GM19238 (cell line): ENCODE measurements at regions not wholly inside any gene's neighbourhood (a gene's known extent, or its start where the extent isn't known, plus 50 kb on each side); places are given as distances from the start of the nearest gene placed in this dataset.

Experiments
- DNase-seq: peaks from one replicate; pipeline ENCODE4 v3.0.0; 2011; ENCODE audit warnings: low spot score; ENCODE audit not compliant: insufficient read length

DNA sequence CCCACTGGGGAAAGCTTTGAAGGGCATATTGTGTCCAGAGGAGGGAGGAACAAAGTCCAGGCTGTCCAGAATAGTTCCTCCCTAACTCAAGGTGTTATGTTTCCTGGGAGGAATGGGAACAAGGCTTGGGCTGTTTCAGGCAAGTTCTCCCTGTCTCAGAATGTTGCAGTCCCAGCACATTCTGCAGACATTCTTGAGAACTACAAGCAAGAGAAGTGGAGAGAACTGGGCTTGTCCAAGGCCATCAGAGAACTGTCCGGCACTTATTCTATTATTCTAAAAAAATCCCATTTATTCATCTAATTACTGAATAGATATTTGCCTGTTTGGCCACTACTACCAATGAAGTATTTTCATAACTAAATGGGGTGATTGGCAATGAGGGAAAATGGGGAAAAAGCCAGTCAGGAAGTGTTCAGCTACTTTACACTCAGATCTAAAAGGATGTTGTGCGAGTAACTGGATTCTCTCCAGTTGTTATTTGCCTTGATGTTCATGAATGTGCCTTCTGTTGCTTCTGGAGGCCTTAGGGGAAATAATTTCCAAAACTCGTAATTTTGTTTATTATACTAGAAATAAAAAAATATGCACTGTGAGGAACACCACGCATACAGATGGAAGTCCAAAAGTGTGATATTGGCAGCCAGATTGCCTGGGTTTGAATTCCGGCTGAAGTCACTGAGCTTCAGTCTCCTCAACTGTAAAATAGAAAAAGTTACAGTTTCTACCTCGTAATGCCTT, 300.1 kb upstream of the RND3 start:
- DNase-seq: no peak

DNA sequence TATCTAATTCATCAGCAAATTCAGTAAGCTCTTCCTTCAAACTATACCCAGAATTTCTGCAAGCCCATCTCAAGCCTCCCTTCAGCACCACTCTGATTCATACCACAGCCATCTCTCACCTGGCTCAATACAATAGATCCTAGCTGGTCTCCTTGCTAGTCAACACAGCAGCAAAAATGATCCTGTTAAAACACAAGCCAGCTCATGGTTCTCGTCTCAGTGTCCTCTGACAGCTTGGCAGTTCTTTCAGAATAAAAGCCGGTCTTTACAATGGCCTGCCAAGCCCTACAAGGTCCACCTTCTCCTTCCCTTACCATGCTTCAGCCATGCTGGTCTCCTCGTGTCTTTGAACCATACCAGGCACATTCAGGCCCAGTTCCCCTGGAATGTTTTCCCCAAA, 296.9 kb upstream of the RND3 start:
- DNase-seq: no peak

DNA sequence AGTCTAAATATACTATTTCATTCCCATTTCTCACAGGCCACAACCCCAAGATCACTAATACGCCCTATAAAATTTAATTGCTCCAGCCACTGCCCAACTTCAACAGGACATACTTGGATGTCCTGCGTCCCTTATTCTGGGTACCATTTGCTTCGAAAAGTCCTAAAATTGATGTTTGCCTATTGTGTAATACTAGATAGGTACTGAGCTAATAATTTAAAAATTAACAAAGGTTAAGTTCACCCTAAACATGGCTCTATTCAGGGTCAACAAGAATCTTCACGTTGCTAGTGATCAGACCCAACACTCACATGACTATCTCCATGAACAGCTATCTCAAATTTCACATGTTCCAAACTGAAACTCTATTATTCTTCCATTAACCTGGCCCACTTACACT, 296.4 kb upstream of the RND3 start:
- no peak for DNase-seq

DNA sequence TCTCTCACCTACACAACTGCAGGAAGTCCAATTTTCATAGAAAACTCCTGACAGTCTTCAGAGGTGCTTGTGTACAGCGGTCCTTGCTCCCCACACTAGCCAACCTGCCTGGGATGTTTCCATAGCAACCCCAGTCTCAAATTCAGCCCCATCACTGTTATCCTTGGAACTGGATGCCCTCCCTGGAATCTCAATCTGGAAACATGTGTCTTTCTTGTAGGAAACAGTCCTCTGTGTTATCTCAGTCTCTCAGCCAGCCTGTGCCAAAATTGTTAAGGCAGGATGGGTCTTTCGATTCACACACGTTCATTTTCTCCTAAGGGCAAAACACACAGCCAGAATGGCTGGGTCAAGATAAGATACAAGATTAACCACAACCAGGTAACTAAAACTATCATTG, 295.5 kb upstream of the RND3 start:
- no peak for DNase-seq

GRCh38 chr2:150782613-150783012, 295.1 kb upstream of the RND3 start:
- DNase-seq: no peak

- DNase-seq: no peak
These were observed 293.7 kb upstream of the RND3 start for GRCh38 chr2:150781142-150781541.

- no peak for DNase-seq
These were observed 291.4 kb upstream of the RND3 start for GRCh38 chr2:150778828-150779227.

DNA sequence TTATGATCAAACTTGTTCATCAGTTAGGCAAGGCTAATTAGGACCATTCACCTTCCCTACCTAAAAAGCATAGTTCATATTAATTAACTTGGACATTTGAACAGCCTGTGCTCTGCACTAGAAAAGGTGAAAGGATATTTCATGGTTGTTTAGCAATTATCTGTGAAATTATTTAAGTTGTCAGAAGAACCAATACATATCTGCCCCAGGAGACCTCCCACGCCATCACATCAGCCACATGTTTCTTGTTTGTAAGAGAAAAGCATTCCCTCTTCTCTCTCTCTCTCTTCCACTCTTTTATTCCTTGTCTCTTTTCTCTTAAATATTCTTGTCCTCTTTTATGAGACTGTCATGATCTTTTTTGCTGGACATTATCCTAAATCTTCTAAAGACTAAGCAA, 282.0 kb upstream of the RND3 start:
- DNase-seq: no peak

DNA sequence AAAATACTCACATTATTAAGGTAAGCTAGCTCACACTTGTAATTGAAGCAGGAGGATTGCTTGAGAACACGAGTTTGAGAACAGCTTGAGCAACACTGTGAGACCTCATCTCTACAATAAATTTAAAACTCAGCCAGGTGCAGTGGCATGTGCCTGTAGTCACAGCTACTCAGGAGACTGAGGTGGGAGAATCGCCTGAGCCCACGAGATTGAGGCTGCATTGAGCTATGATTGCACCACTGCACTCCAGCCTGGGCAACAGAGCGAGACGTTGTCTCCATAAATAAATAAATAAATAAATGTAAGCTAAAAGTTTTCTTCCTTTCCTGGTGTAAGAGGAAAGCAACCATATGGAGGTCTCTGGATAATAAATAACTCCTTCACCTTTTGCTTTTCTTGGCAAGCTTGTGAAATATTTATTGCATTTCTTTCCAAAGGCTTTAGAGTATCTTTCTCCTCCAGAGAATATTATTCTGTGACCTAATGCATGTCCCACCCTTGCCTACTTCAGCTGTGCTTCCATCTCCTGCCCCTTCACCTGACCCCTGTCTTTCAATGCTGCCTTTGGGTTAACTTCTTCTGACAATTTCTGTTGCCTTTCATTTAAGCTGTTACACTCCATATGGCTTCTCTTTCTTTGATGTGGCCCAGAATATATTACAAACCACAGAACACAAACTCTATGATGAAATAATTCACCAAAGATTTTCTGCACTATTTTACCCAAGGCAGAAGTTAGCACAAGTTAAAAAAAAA, 280.7 kb upstream of the RND3 start:
- no peak for DNase-seq

DNA sequence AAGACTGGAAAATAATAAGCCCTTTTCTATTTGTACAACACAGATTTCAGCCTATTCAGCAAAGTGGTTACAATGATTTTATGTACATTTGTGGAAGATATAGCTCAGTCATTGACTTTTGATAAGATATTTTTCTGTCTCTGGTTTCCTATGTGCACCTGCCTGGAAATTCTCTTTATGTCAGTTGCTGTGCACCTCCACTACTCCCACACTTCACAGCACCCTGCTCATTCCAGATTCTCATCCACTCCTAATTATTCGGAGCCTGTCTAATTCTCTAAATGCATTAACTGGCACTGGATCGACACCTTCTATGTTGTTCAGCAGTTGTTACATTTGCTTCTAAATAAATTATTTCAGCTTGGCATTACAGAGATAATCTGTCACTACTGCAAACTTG, 275.1 kb upstream of the RND3 start:
- DNase-seq: no peak

- DNase-seq: no peak
These were observed 272.1 kb upstream of the RND3 start for GRCh38 chr2:150759531-150759930.

DNA sequence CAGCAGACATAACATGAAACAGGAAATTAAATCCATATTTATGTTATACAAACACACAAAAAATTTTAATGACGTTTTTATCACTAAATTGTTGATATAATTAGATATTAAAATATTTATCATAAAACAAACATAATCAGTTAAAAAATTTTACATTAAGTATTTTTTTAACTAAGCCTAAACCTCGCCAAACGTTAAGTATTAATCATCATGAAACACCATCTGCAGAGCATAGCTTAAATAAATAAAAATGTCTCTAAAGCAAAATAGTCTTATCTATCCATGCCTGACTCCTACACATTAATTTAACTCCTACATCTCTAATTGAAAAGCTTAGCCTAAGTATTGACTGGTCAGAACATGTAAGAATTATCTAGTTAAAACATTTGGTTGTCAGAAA, 271.6 kb upstream of the RND3 start:
- DNase-seq: no peak

DNA sequence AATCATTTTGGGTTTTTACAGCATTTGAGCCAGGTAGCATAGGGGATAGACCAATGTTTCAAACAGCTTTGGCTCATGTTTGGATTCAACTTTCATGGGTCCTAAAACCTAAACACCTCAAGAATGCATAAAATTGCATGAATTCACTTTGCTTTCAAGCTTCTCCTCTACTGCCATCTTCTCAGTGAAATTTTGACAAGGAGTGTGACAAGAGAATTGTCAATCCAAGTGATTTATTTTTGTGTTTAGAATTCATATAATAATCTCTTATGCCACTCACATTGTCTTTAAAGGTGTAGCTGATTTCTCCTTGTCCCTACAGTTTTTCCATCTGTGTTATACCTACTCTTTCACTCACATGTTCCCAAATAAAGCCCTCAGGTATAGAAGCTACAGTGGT, 264.8 kb upstream of the RND3 start:
- no peak for DNase-seq

DNA sequence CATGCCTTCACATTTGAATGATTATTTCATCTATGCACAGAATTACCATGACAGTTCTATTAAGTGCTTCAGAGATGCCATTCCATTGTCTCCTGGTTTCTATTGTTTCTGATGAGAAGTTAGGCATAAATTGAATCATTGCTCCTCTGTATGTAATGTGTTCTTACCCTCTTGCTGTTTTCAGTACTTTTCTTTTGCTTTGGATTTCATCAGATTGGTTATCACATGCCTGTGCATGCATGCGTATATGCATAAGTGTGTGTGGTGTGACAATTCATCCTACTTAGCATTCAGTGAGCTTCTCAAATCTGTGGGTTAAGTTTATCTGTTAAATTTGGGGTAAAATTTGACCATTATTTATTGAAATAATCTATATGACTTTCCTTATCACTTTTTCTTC, 263.3 kb upstream of the RND3 start:
- no peak for DNase-seq

DNA sequence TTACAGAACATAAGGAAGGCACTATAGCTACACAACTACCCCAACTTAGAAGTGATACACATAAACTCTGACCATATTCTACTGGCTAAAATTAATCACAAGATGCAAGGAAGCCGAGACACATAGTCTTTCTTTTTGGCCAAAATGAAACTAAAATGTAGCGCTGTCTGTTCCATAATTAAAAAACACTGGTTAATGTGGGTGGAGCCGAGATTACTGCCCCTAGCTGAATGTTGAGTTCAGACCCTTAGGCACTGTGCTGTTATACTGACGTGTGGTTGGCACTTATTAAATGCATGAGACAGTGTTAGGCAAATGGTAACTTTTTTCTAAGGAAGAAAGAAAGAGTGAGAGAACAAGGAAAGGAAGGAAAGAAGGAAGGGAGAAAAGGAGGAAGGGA, 254.6 kb upstream of the RND3 start:
- no peak for DNase-seq

GRCh38 chr2:150735894-150736498, 248.5 kb upstream of the RND3 start:
- DNase-seq: no peak

DNA sequence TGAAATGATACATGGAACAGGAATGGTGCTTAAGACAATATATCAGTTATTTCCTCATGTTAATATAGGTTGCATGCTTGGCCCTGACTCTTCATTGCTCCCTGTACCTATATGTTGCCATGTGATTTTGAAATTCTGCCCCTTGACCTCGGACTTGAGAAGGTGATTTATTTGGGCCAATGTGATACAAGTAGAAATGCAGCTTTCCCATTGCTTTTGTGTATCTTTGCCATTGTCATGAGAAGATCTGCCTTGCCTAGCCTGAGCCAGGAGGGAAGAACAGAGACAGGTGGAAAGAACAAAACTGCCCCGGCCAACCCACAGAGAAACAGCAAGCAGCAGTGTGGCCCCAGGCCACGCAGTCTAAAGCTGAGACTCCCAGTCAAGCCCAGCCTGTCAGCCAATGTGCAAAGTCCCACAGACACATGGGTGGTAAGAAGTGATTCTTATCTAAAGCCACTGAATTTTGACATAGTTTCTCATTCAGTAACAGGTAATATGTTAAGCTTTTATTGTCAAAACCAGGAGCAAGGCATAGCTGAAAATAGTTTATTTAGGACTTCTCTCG, 245.7 kb upstream of the RND3 start:
- no peak for DNase-seq

- no peak for DNase-seq
These were observed 245.0 kb upstream of the RND3 start for GRCh38 chr2:150732491-150732890.

GRCh38 chr2:150732064-150732463, 244.6 kb upstream of the RND3 start:
- DNase-seq: no peak

GRCh38 chr2:150729495-150729955, 242.1 kb upstream of the RND3 start:
- no peak for DNase-seq

DNA sequence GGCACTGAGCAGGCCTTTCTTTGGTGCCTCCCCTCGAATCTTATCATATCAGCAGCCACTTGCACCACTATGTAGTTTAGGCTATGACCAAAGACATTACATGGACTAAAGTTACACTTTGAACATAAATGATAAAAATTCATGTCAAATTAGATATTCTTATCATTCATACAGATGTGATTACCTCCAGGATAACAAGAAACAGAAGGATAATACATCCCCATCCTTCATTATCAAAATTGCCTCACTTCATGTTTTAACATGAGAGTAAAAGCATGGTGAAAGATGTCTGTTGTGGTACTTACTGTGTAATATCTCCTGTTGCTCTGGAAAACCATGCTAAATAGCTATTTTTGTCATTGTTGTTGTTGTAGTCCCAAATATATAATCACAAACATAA, 230.8 kb upstream of the RND3 start:
- DNase-seq: no peak

DNA sequence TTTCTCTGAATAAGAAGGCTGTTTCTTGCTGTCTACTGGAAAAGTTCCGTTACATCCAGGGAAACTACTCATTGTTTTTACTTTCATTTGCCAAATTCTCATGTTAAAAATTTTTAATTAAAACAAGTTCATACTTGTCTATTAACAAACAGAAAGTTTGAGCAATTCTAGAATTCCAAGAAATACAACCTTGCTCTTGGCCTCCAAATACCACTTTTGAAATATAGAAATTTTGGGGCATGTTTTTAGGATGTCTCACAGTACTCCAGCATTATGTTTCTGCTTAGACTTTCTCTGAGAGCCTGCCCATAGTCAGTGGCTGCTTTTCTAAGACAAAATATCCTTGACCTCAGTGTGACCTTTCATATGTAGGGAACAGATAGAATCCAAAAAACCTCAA, 228.7 kb upstream of the RND3 start:
- no peak for DNase-seq
